ENCODE measurements at regions not wholly inside any gene's neighbourhood (a gene's known extent, or its start where the extent isn't known, plus 50 kb on each side); places are given as distances from the start of the nearest gene placed in this dataset.

DNA sequence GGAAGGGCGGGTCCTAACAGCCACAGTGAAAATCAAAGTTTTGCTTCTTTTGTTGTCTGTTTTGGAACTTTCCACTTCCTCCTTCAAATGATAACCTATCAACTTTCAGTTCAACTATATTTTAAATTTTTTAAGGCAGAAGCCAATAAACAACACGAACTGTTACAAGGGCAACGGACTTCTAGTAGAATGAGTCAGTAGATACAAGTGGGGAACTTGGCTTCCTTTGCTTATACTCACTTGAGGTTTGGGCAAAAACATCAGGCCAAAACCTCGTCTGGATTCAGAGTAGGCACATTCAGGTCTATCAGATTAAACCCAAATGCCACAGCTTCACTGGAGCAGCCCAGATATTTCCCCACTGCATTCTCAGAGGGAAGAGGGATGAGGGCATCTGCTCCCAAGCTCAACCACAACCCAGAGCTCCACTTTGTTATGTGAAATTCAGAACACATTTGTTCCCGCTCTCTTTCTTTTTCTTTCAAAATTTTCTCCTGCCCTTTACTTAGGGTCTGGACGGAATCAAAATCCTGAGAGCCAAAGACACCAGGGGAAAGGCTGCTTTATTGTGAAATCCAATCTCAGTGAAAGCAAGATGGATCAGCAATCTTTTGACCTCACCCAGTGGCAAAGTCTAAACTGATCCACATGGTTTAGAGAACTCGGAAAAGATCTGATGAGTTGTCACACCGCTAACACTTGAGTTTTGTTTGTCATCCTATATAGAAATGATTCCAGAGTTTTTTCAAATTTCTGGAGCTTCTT lies 152.5 kb upstream of the BTG1 start:
- no peak for TF ChIP-seq POLR2AphosphoS5 (IDR thresholded peaks at IDR 0.05; ENCODE audit: insufficient read depth in 1 of 2, low read depth in 1 of 2)
- TF ChIP-seq, protein P1, sequence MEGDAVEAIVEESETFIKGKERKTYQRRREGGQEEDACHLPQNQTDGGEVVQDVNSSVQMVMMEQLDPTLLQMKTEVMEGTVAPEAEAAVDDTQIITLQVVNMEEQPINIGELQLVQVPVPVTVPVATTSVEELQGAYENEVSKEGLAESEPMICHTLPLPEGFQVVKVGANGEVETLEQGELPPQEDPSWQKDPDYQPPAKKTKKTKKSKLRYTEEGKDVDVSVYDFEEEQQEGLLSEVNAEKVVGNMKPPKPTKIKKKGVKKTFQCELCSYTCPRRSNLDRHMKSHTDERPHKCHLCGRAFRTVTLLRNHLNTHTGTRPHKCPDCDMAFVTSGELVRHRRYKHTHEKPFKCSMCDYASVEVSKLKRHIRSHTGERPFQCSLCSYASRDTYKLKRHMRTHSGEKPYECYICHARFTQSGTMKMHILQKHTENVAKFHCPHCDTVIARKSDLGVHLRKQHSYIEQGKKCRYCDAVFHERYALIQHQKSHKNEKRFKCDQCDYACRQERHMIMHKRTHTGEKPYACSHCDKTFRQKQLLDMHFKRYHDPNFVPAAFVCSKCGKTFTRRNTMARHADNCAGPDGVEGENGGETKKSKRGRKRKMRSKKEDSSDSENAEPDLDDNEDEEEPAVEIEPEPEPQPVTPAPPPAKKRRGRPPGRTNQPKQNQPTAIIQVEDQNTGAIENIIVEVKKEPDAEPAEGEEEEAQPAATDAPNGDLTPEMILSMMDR (IDR thresholded peaks at IDR 0.05), result no peak
- TF ChIP-seq POLR2A (IDR thresholded peaks at IDR 0.05), result no peak
